GM18502 (cell line): ENCODE measurements at regions not wholly inside any gene's neighbourhood (a gene's known extent, or its start where the extent isn't known, plus 50 kb on each side); places are given as distances from the start of the nearest gene placed in this dataset.
A peak's percentile ranks its signal among the peaks of the same experiment; 100 is the strongest.

Experiments used
- ATAC-seq: cut with Tn5 transposase; IDR thresholded peaks from one replicate; pipeline ENCODE4 v1.9.1; 2021; ENCODE audit warnings: mild to moderate bottlenecking; ENCODE audit not compliant: unreplicated experiment, poor library complexity

- ATAC-seq: peak; percentile 10
Measured at GRCh38 chr10:4775808-4776207, 50.2 kb upstream of the AKR1E2 start.

- no peak for ATAC-seq
Measured at GRCh38 chr10:4772202-4772570, 53.8 kb upstream of the AKR1E2 start.

GRCh38 chr10:4771554-4772201 lies 54.3 kb upstream of the AKR1E2 start:
- ATAC-seq: no peak

GRCh38 chr10:4770801-4771553 lies 55.0 kb upstream of the AKR1E2 start:
- ATAC-seq: no peak

GRCh38 chr10:4768416-4768815 lies 57.6 kb upstream of the AKR1E2 start:
- ATAC-seq: no peak

GRCh38 chr10:4767033-4767814 lies 58.8 kb upstream of the AKR1E2 start:
- ATAC-seq: no peak

- ATAC-seq: no peak
Measured at GRCh38 chr10:4766454-4766853, 59.6 kb upstream of the AKR1E2 start.

GRCh38 chr10:4765428-4765827 lies 60.6 kb upstream of the AKR1E2 start:
- ATAC-seq: no peak

- no peak for ATAC-seq
Measured at GRCh38 chr10:4763960-4764428, 62.0 kb upstream of the AKR1E2 start.

- ATAC-seq: no peak
Measured at GRCh38 chr10:4763513-4763912, 62.5 kb upstream of the AKR1E2 start.

- no peak for ATAC-seq
Measured at GRCh38 chr10:4758256-4758655, 67.8 kb upstream of the AKR1E2 start.

GRCh38 chr10:4755286-4755989 lies 70.6 kb upstream of the AKR1E2 start:
- ATAC-seq: no peak

- ATAC-seq: no peak
Measured at GRCh38 chr10:4754143-4754542, 71.9 kb upstream of the AKR1E2 start.

- ATAC-seq: no peak
Measured at GRCh38 chr10:4751211-4751610, 74.8 kb upstream of the AKR1E2 start.

GRCh38 chr10:4749271-4749574 lies 76.8 kb upstream of the AKR1E2 start:
- no peak for ATAC-seq

- no peak for ATAC-seq
Measured at GRCh38 chr10:4748491-4749270, 77.3 kb upstream of the AKR1E2 start.

- ATAC-seq: no peak
Measured at GRCh38 chr10:4742217-4742616, 83.8 kb upstream of the AKR1E2 start.

- no peak for ATAC-seq
Measured at GRCh38 chr10:4740471-4740870, 85.5 kb upstream of the AKR1E2 start.

- no peak for ATAC-seq
Measured at GRCh38 chr10:4736608-4737007, 89.4 kb upstream of the AKR1E2 start.

- no peak for ATAC-seq
Measured at GRCh38 chr10:4736183-4736582, 89.8 kb upstream of the AKR1E2 start.
